ENCODE measurements at regions not wholly inside any gene's neighbourhood (a gene's known extent, or its start where the extent isn't known, plus 50 kb on each side); places are given as distances from the start of the nearest gene placed in this dataset.

DNA sequence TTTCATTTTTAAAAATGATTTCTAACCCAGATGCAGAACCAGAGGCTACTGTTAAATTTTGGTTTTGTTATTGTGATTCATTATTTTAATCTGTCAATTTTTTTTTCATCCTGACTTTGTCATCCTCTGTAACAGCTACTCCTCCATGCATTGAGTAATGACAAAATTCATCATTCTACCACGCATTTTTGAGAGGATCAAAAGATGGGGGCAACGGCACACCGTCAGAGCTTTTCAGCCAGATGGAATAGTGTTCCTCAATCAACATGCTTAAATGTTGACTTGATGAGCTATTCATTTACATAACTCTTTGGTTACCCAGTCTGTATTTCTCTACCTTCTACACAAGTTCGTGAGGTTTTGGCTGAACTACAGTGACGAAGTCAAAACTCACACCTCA is 486.3 kb downstream of the EFNB2 start:
- no peak overlapping the region for H2AFZ ChIP-seq (ENCODE audit: low read length)
- no peak overlapping the region for H2BK5ac ChIP-seq (ENCODE audit: low read depth, low read length)
- H3K4ac ChIP-seq (replicated peaks; ENCODE audit: insufficient read length, low read depth, low read length): no peak overlapping the region
- no peak overlapping the region for H2AK5ac ChIP-seq (ENCODE audit: low read depth, low read length)
- H4K8ac ChIP-seq (ENCODE audit: extremely low read depth, insufficient read depth, low read length): no peak overlapping the region
- H2BK12ac ChIP-seq (ENCODE audit: low read depth, low read length): no peak overlapping the region
- H3K4me2 ChIP-seq (ENCODE audit: insufficient read depth in 1 of 2, low read depth in 2 of 2, low read length in 2 of 2): no peak overlapping the region
- no peak overlapping the region for H3K27ac ChIP-seq (ENCODE audit: low read depth, low read length)
- no peak overlapping the region for H2BK15ac ChIP-seq (ENCODE audit: low read length)
- 96% methylated on average over 5 of the region's 5 CpGs; no CpG with 5 or more reads in 1 of the 2 experiments for WGBS, 2 experiments (ENCODE audit: extremely low coverage in 1 of 2, insufficient coverage in 1 of 2, insufficient read length in 1 of 2, insufficient replicate concordance in 2 of 2, low coverage in 1 of 2, low lambda C conversion rate in 2 of 2, missing lambda C conversion rate in 1 of 2)
- H3K79me1 ChIP-seq (ENCODE audit: low read depth, low read length): no peaks in the 10 kb centered on the region
- H3K4me3 ChIP-seq (ENCODE audit: extremely low read depth in 1 of 4, insufficient read depth in 2 of 4, low read depth in 3 of 4, low read length in 4 of 4): no peak overlapping the region
- ChIA-PET CTCF (ENCODE audit: partially characterized antibody) (interaction anchor here (0.7 to 1.2 kb wide), 4 partner anchors 10 to 1601 kb away, joined by 3 read pairs; no protein-coding TSS in a partner anchor), POLR2A (ENCODE audit: partially characterized antibody) (no interaction called here)
- no peaks in the 10 kb centered on the region for H3K4me1 ChIP-seq (replicated peaks in 1 of 4; ENCODE audit: control insufficient read depth in 3 of 4, insufficient read depth in 4 of 4, low read length in 3 of 4)
- H3K36me3 ChIP-seq (ENCODE audit: control insufficient read depth in 2 of 4, insufficient read depth in 4 of 4, low read length in 3 of 4): no peaks in the 10 kb centered on the region
- H3K23ac ChIP-seq (ENCODE audit: insufficient read length): no peak overlapping the region
- no peak overlapping the region for H2BK120ac ChIP-seq (replicated peaks; ENCODE audit: low read depth, low read length)
- no peak overlapping the region for H3K18ac ChIP-seq (ENCODE audit: extremely low read depth, low read length)
- H3K9ac ChIP-seq (replicated peaks in 1 of 4; ENCODE audit: extremely low read depth in 1 of 4, low read depth in 3 of 4, low read length in 3 of 4): no peak overlapping the region
- no peak overlapping the region for H3K56ac ChIP-seq (replicated peaks; ENCODE audit: insufficient read length, low read depth, low read length)
- H4K5ac ChIP-seq (ENCODE audit: insufficient read length, low read depth, low read length): no peak overlapping the region
- no peak for FAIRE-seq
- H3K27me3 ChIP-seq (replicated peaks in 1 of 4; ENCODE audit: control insufficient read depth in 3 of 4, extremely low read depth in 1 of 4, insufficient read depth in 3 of 4, low read length in 3 of 4): no peaks in the 10 kb centered on the region
- no peak for DNase-seq (ENCODE audit: low read depth in 1 of 2, low spot score in 2 of 2)
- no peaks in the 10 kb centered on the region for H3K23me2 ChIP-seq (ENCODE audit: low read depth, low read length)
- no peak overlapping the region for H3K14ac ChIP-seq (ENCODE audit: insufficient read length)
- TF ChIP-seq RFX5 (IDR thresholded peaks at IDR 0.05; ENCODE audit: borderline replicate concordance, low read depth, low read length): no peak
- no peak for TF ChIP-seq PHF8 (conservative IDR thresholded peaks at IDR 0.05; ENCODE audit: low read depth, low read length)
- no peak for TF ChIP-seq MAFK (IDR thresholded peaks at IDR 0.05; ENCODE audit: low read depth, low read length)
- TF ChIP-seq, protein P1, sequence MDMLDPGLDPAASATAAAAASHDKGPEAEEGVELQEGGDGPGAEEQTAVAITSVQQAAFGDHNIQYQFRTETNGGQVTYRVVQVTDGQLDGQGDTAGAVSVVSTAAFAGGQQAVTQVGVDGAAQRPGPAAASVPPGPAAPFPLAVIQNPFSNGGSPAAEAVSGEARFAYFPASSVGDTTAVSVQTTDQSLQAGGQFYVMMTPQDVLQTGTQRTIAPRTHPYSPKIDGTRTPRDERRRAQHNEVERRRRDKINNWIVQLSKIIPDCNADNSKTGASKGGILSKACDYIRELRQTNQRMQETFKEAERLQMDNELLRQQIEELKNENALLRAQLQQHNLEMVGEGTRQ (IDR thresholded peaks at IDR 0.05; ENCODE audit: low read length): no peak
- no peak for TF ChIP-seq SAP30 (IDR thresholded peaks at IDR 0.05; ENCODE audit: insufficient read depth, insufficient replicate concordance, low read length)
- no peak for TF ChIP-seq TAF1 (IDR thresholded peaks at IDR 0.05; ENCODE audit: low read depth, low read length)
- TF ChIP-seq, protein P2, sequence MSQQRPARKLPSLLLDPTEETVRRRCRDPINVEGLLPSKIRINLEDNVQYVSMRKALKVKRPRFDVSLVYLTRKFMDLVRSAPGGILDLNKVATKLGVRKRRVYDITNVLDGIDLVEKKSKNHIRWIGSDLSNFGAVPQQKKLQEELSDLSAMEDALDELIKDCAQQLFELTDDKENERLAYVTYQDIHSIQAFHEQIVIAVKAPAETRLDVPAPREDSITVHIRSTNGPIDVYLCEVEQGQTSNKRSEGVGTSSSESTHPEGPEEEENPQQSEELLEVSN (IDR thresholded peaks at IDR 0.05): no peak
- TF ChIP-seq KDM5A (IDR thresholded peaks at IDR 0.05; ENCODE audit: low read length): no peak
- TF ChIP-seq CBX8 (IDR thresholded peaks at IDR 0.05; ENCODE audit: borderline replicate concordance, low read depth, low read length): no peak
- TF ChIP-seq GABPA (IDR thresholded peaks at IDR 0.05; ENCODE audit: borderline replicate concordance, insufficient read depth, low read length): no peak
- no peaks in the 10 kb centered on the region for H3K9me3 ChIP-seq (ENCODE audit: insufficient read depth in 2 of 2, low read depth in 1 of 2, low read length in 1 of 2)
- H3K79me2 ChIP-seq (ENCODE audit: control insufficient read depth in 1 of 2, insufficient read depth in 2 of 2, low read length in 2 of 2): no peaks in the 10 kb centered on the region
- H4K20me1 ChIP-seq (replicated peaks in 1 of 2; ENCODE audit: control insufficient read depth in 1 of 2, insufficient read depth in 2 of 2, low read length in 2 of 2): no peaks in the 10 kb centered on the region
- H2BK20ac ChIP-seq (ENCODE audit: low read length): no peak overlapping the region
- H4K91ac ChIP-seq (replicated peaks; ENCODE audit: insufficient read length, low read length): no peak overlapping the region
